CD4-positive, alpha-beta T cell treated with Interleukin-10 for 1 hour (primary cell): ENCODE measurements at regions not wholly inside any gene's neighbourhood (a gene's known extent, or its start where the extent isn't known, plus 50 kb on each side); places are given as distances from the start of the nearest gene placed in this dataset.
A peak's percentile ranks its signal among the peaks of the same experiment; 100 is the strongest.
"Not testable (repeated sequence)": the region's sequence is repeated elsewhere in the genome, so short reads cannot be mapped to it uniquely, and the experiment has no call there.

ENCODE experiments used
- DNase-seq: peaks from one replicate; pipeline ENCODE4 v3.0.0-alpha.2; 2020

- DNase-seq: no peak
Observed at GRCh38 chr10:124160176-124160575, 66.8 kb upstream of the CHST15 start.

- DNase-seq: no peak
Observed at GRCh38 chr10:124159153-124159552, 65.8 kb upstream of the CHST15 start.

- DNase-seq: no peak
Observed at GRCh38 chr10:124158592-124158991, 65.2 kb upstream of the CHST15 start.

GRCh38 chr10:124157271-124157681, 63.9 kb upstream of the CHST15 start:
- DNase-seq: no peak

- DNase-seq: no peak
Observed at GRCh38 chr10:124156524-124157260, 63.3 kb upstream of the CHST15 start.

GRCh38 chr10:124155781-124156435, 62.5 kb upstream of the CHST15 start:
- DNase-seq: no peak

- peak; percentile 45 for DNase-seq
Observed at GRCh38 chr10:124153023-124153826, 59.8 kb upstream of the CHST15 start.

GRCh38 chr10:124152139-124153022, 59.0 kb upstream of the CHST15 start:
- DNase-seq: no peak

- DNase-seq: no peak
Observed at GRCh38 chr10:124151466-124152095, 58.2 kb upstream of the CHST15 start.

- no peak for DNase-seq
Observed at GRCh38 chr10:124150807-124151417, 57.5 kb upstream of the CHST15 start.

GRCh38 chr10:124150189-124150806, 56.9 kb upstream of the CHST15 start:
- no peak for DNase-seq

GRCh38 chr10:124149189-124150042, 56.0 kb upstream of the CHST15 start:
- no peak for DNase-seq

- not testable (repeated sequence) for DNase-seq
Observed at GRCh38 chr10:124148509-124149188, 55.3 kb upstream of the CHST15 start.

- no peak for DNase-seq
Observed at GRCh38 chr10:124146483-124146882, 53.1 kb upstream of the CHST15 start.

GRCh38 chr10:124145109-124145870, 51.9 kb upstream of the CHST15 start:
- DNase-seq: peak; percentile 15

GRCh38 chr10:124144536-124144935, 51.1 kb upstream of the CHST15 start:
- DNase-seq: no peak

- DNase-seq: no peak
Observed at GRCh38 chr10:124143721-124144120, 50.3 kb upstream of the CHST15 start.
